ENCODE measurements at regions not wholly inside any gene's neighbourhood (a gene's known extent, or its start where the extent isn't known, plus 50 kb on each side); places are given as distances from the start of the nearest gene placed in this dataset.

DNA sequence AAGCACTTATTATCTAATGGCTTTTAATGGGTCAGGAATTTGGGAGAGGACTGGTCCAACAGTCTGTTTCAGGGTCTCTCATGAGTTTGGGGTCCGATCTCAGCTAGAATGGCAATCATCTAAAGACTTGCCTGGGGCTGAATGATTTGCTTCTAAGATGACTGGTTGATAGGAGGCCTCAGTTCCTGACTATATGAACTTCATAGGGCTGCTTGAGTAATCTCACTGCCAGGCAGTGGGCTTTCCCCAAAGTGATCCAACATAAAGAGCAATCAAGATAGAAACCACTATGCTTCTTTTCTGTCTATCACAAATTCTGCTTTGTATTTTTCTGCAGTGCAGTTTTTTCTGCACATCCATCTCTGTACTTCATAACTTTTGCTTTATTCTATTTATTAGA is 793.5 kb upstream of the CHAC2 start:
- TF ChIP-seq SIN3A (IDR thresholded peaks at IDR 0.05; ENCODE audit: borderline replicate concordance, insufficient read depth, low read length): no peak
- TF ChIP-seq POLR2AphosphoS5 (IDR thresholded peaks at IDR 0.05; ENCODE audit: low read depth, low read length): no peak
- no peak for TF ChIP-seq TAF1 (IDR thresholded peaks at IDR 0.05; ENCODE audit: borderline replicate concordance, insufficient read depth, low read length)
- TF ChIP-seq, protein P1, sequence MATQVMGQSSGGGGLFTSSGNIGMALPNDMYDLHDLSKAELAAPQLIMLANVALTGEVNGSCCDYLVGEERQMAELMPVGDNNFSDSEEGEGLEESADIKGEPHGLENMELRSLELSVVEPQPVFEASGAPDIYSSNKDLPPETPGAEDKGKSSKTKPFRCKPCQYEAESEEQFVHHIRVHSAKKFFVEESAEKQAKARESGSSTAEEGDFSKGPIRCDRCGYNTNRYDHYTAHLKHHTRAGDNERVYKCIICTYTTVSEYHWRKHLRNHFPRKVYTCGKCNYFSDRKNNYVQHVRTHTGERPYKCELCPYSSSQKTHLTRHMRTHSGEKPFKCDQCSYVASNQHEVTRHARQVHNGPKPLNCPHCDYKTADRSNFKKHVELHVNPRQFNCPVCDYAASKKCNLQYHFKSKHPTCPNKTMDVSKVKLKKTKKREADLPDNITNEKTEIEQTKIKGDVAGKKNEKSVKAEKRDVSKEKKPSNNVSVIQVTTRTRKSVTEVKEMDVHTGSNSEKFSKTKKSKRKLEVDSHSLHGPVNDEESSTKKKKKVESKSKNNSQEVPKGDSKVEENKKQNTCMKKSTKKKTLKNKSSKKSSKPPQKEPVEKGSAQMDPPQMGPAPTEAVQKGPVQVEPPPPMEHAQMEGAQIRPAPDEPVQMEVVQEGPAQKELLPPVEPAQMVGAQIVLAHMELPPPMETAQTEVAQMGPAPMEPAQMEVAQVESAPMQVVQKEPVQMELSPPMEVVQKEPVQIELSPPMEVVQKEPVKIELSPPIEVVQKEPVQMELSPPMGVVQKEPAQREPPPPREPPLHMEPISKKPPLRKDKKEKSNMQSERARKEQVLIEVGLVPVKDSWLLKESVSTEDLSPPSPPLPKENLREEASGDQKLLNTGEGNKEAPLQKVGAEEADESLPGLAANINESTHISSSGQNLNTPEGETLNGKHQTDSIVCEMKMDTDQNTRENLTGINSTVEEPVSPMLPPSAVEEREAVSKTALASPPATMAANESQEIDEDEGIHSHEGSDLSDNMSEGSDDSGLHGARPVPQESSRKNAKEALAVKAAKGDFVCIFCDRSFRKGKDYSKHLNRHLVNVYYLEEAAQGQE (IDR thresholded peaks at IDR 0.05; ENCODE audit: insufficient read depth in 1 of 2, low read depth in 2 of 2, low read length in 2 of 2): no peak
- no peak for TF ChIP-seq FOXP2 (optimal IDR thresholded peaks at IDR 0.05; ENCODE audit: borderline replicate concordance, extremely low read depth, extremely low read length, insufficient read depth)

All from PFSK-1 (cell line).